K562 (cell line): ENCODE measurements at regions not wholly inside any gene's neighbourhood (a gene's known extent, or its start where the extent isn't known, plus 50 kb on each side); places are given as distances from the start of the nearest gene placed in this dataset.
A peak's percentile ranks its signal among the peaks of the same experiment; 100 is the strongest.
"Not testable (repeated sequence)": the region's sequence is repeated elsewhere in the genome, so short reads cannot be mapped to it uniquely, and the experiment has no call there.

Source experiments
- ATAC-seq: fragments of 200-7000 bp; cut with Tn5 transposase; 3 replicates; pipeline ENCODE4 v1.9.1; 2020; ENCODE audit warnings: moderate library complexity
- BruUV-seq: library from RNA; stranded (reverse); fragments of 400-500 nt; replicated peaks from 2 replicates; lab custom pipeline; 2021; lab: Mats Ljungman, UMichigan
- CTCF ChIA-PET: fragments of 300-600 bp; formaldehyde crosslinking; extraction: SDS; loops from one replicate; lab custom pipeline; 2021; ENCODE audit warnings: low intra/inter-chr PET ratio; lab: Yijun Ruan, JAX
- POLR2A ChIA-PET: fragments of 300-600, 350-650 bp; sonication (Branson Sonifier 250); formaldehyde crosslinking; extraction: SDS; loops from one replicate; lab custom pipeline; 2021; ENCODE audit warnings: antibody characterized with exemption, inconsistent platforms; lab: Yijun Ruan, JAX
- DNase-seq, 4 experiments: peaks; one replicate each; pipeline versions ENCODE4 v3.0.0 to v3.0.0-alpha.2; 2011 to 2018; ENCODE audit warnings: low spot score in 3 of 4, mixed read lengths in 3 of 4; ENCODE audit errors: extremely low read depth in 1 of 4
- FAIRE-seq: peaks from 2 replicates; lab custom pipeline; 2011; peaks lifted over from hg19 to GRCh38; lab: Jason Lieb, UNC
- H2AFZ ChIP-seq: 2 replicates; pipeline ENCODE4 v1.6.0; 2011; ENCODE audit warnings: low read depth, low read length, control low read depth, inconsistent platforms
- H3K27ac ChIP-seq: fragments of 200-600 bp; 3 replicates; pipeline ENCODE4 v1.8.0; 2011; ENCODE audit warnings: low read depth, mild to moderate bottlenecking, control low read depth, inconsistent platforms, low read length, moderate library complexity, mixed read lengths; ENCODE audit errors: extremely low read depth
- H3K27me3 ChIP-seq, 2 experiments: fragments of 300-600 bp in 1 of 2; 2 replicates in 1 of 2; 3 replicates in 1 of 2; pipeline versions ENCODE4 v1.6.0 to v1.8.0; 2011; ENCODE audit warnings: inconsistent platforms in 2 of 2, low read length in 2 of 2, mild to moderate bottlenecking in 1 of 2, mixed read lengths in 1 of 2, moderate library complexity in 1 of 2; ENCODE audit not compliant: control insufficient read depth in 2 of 2, insufficient read depth in 2 of 2
- H3K36me3 ChIP-seq: fragments of 300-600 bp; 3 replicates; pipeline ENCODE4 v1.8.0; 2011; ENCODE audit warnings: mild to moderate bottlenecking, low read length, inconsistent platforms; ENCODE audit not compliant: control insufficient read depth, insufficient read depth
- H3K4me1 ChIP-seq, 2 experiments: fragments of 200-600 bp in 1 of 2; replicated peaks in 1 of 2; 2 replicates in 1 of 2; 3 replicates in 1 of 2; pipeline versions ENCODE4 v1.5.1 to v1.8.0; 2011; ENCODE audit warnings: inconsistent platforms in 2 of 2, low read length in 2 of 2, mild to moderate bottlenecking in 1 of 2, mixed read lengths in 1 of 2, moderate library complexity in 1 of 2; ENCODE audit not compliant: control insufficient read depth in 2 of 2, insufficient read depth in 2 of 2
- H3K4me2 ChIP-seq: 2 replicates; pipeline ENCODE4 v1.6.1; 2011; ENCODE audit warnings: low read length, control low read depth, inconsistent platforms, mixed read lengths; ENCODE audit not compliant: insufficient read depth
- H3K4me3 ChIP-seq: fragments of 200-600 bp; sonication (generic), shearing (Covaris generic); 2 replicates; pipeline ENCODE4 v1.5.1; 2016; ENCODE audit warnings: control low read depth, inconsistent platforms
- H3K79me2 ChIP-seq: fragments of 200-600 bp; 3 replicates; pipeline ENCODE4 v1.8.0; 2011; ENCODE audit warnings: low read length, inconsistent platforms; ENCODE audit not compliant: control insufficient read depth, insufficient read depth
- H3K9ac ChIP-seq, 2 experiments: 2 replicates each; pipeline versions ENCODE4 v1.6.0 to v1.6.1; 2011; ENCODE audit warnings: low read depth in 2 of 2, low read length in 2 of 2, control low read depth in 1 of 2, inconsistent platforms in 1 of 2, mild to moderate bottlenecking in 1 of 2, mixed read lengths in 1 of 2; ENCODE audit not compliant: insufficient read depth in 1 of 2
- H3K9me1 ChIP-seq: one replicate; pipeline ENCODE4 v1.6.0; 2011; ENCODE audit warnings: inconsistent platforms, mild to moderate bottlenecking, low read length, moderate library complexity; ENCODE audit not compliant: control insufficient read depth, insufficient read depth
- H3K9me3 ChIP-seq: replicated peaks from 2 replicates; pipeline ENCODE4 v1.5.1; 2011; ENCODE audit warnings: low read depth, low read length, inconsistent platforms; ENCODE audit not compliant: control insufficient read depth, insufficient read depth
- H4K20me1 ChIP-seq: replicated peaks from 2 replicates; pipeline ENCODE4 v1.6.1; 2011; ENCODE audit warnings: low read length, inconsistent platforms, mixed read lengths; ENCODE audit not compliant: control insufficient read depth, insufficient read depth
- C11orf30 ChIP-seq: fragments of 450-650 bp; IDR thresholded peaks from 2 replicates; pipeline ENCODE4 v1.6.1; 2016; ENCODE audit warnings: low read depth, mild to moderate bottlenecking
- HDAC1 ChIP-seq, 2 experiments: fragments of 450-650 bp; IDR thresholded peaks; 2 replicates each; pipeline ENCODE4 v1.6.1; 2016 to 2017; ENCODE audit warnings: inconsistent platforms in 1 of 2, mild to moderate bottlenecking in 1 of 2, moderate library complexity in 1 of 2
- KHSRP ChIP-seq: fragments of 450-650 bp; IDR thresholded peaks from 2 replicates; pipeline ENCODE4 v1.6.1; 2017
- ZNF551 ChIP-seq: fragments of 250-450 bp; sonication (Bioruptor Pico); IDR thresholded peaks from 2 replicates; pipeline ENCODE4 v1.5.0; 2021; ENCODE audit warnings: mild to moderate bottlenecking, moderate library complexity
- WGBS: fragments of 100-300 bp; shearing (Covaris generic); methylation state at CpG from one replicate; pipeline ENCODE4 v1.1.6; 2016; ENCODE audit warnings: low coverage, mixed read lengths; ENCODE audit not compliant: insufficient coverage; ENCODE audit errors: missing lambda C conversion rate; 5-methylcytosine and 5-hydroxymethylcytosine counted together
- in situ Hi-C: fragments of 300-500 bp; cut with MboI; formaldehyde crosslinking; loops from 4 replicates; pipeline ENCODE4 v1.15.0; 2018; ENCODE audit warnings: inconsistent platforms, mixed read lengths
- intact Hi-C: fragments of 100-400 bp; cut with micrococcal nuclease; formaldehyde crosslinking; loops from 2 replicates; pipeline ENCODE4 v1.14.2; 2022
- TF ChIP-seq, protein P1 (sequence below): sonication (generic); formaldehyde crosslinking; IDR thresholded peaks from 2 replicates; pipeline ENCODE4 v1.8.0; 2022; ENCODE audit warnings: mild to moderate bottlenecking, missing genetic modification reagents
- TF ChIP-seq, protein P2 (sequence below): fragments of 250-450 bp; sonication (Bioruptor Pico); IDR thresholded peaks from 2 replicates; pipeline ENCODE4 v1.4.0; 2020
- TF ChIP-seq, protein P3 (sequence below): fragments of 250-450 bp; sonication (Bioruptor Pico); IDR thresholded peaks from 2 replicates; pipeline ENCODE4 v1.5.0; 2021; ENCODE audit warnings: mild to moderate bottlenecking, borderline replicate concordance

DNA sequence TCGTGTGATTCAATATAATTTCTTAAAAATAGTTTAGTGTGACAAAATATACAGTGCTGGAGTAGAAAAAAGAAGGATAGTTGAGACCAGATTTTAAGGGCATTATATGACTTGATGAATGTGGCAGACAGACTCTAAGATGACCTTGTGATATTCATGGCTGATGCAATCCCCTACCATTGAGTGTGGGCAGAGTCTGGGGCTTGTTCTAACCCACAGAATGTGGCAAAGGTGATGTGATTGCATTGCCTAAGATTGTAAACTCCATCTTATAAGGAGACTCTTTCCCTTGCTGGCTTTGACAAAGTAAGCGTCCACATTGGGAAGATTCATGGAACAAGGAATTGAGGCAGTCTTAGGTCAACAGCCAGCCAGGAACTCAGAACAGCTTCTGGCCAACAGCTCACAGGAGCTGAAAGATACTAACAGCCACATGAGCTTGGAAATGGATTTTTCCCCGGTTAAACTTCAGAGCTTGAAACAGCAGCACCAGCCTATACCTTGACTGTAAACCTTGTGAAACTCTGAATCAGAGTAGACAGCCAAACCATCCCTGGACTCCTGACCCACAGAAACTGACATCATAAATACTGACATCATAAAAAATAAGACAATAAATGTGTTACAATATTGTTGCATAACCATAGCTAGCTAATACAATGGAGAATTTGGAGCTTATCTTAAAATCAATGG is 864.5 kb downstream of the TTLL7 start:
- H3K9ac ChIP-seq, H3K4me1 ChIP-seq, H4K20me1 ChIP-seq, BruUV-seq, H2AFZ ChIP-seq, H3K9me1 ChIP-seq, POLR2A ChIA-PET, H3K79me2 ChIP-seq, H3K36me3 ChIP-seq, in situ Hi-C loops, H3K27me3 ChIP-seq, DNase-seq, CTCF ChIA-PET, H3K9me3 ChIP-seq, intact Hi-C loops, H3K4me3 ChIP-seq, H3K4me2 ChIP-seq, H3K27ac ChIP-seq: not testable (repeated sequence)
- peak; percentile 37 for FAIRE-seq
- WGBS, result 0% methylated on average over 1 of the region's 3 CpGs
- peak; percentile 71 for ATAC-seq

DNA sequence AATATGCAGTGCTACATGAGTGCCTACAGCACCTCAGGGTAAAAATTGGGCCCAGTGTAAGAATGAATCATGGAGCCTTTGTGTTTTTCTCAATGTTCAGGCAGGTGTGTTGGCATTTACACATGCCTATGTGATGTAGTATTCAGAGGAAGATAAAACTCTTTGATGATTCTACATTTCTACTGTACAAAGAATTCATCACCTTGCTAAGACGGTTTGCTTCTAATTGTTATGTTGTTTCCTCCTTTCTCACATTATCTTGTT is 867.3 kb downstream of the TTLL7 start:
- H3K9ac ChIP-seq, result no peak overlapping the region
- intact Hi-C loops, result no loop called here
- H3K4me2 ChIP-seq, result no peak overlapping the region
- no peaks in the 10 kb centered on the region for H3K4me1 ChIP-seq
- H3K9me1 ChIP-seq, result no peaks in the 10 kb centered on the region
- DNase-seq (no peak), ATAC-seq (no peak), FAIRE-seq (no peak)
- 0% methylated on average over 1 of the region's 1 CpG for WGBS
- no peak overlapping the region for H3K27ac ChIP-seq
- H3K36me3 ChIP-seq, result no peaks in the 10 kb centered on the region
- no peaks in the 10 kb centered on the region for H4K20me1 ChIP-seq
- in situ Hi-C loops, result no loop called here
- no TSS peak for BruUV-seq
- H3K79me2 ChIP-seq, result no peaks in the 10 kb centered on the region
- H3K4me3 ChIP-seq, result no peak overlapping the region
- CTCF ChIA-PET, result no interaction called here
- POLR2A ChIA-PET, result no interaction called here
- no peaks in the 10 kb centered on the region for H3K27me3 ChIP-seq
- no peak overlapping the region for H2AFZ ChIP-seq
- no peaks in the 10 kb centered on the region; the same call in 1 of the 2 replicates for H3K9me3 ChIP-seq
- TF ChIP-seq, protein P1, sequence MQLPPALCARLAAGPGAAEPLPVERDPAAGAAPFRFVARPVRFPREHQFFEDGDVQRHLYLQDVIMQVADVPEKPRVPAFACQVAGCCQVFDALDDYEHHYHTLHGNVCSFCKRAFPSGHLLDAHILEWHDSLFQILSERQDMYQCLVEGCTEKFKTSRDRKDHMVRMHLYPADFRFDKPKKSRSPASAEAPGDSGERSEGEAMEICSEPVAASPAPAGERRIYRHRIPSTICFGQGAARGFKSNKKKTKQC (CRISPR knock-in tag), result no peak
- TF ChIP-seq ZNF551 (no peak), HDAC1 (IDR thresholded peaks at IDR 0.05) (no peak), KHSRP (no peak), C11orf30 (no peak)
- TF ChIP-seq, protein P2, sequence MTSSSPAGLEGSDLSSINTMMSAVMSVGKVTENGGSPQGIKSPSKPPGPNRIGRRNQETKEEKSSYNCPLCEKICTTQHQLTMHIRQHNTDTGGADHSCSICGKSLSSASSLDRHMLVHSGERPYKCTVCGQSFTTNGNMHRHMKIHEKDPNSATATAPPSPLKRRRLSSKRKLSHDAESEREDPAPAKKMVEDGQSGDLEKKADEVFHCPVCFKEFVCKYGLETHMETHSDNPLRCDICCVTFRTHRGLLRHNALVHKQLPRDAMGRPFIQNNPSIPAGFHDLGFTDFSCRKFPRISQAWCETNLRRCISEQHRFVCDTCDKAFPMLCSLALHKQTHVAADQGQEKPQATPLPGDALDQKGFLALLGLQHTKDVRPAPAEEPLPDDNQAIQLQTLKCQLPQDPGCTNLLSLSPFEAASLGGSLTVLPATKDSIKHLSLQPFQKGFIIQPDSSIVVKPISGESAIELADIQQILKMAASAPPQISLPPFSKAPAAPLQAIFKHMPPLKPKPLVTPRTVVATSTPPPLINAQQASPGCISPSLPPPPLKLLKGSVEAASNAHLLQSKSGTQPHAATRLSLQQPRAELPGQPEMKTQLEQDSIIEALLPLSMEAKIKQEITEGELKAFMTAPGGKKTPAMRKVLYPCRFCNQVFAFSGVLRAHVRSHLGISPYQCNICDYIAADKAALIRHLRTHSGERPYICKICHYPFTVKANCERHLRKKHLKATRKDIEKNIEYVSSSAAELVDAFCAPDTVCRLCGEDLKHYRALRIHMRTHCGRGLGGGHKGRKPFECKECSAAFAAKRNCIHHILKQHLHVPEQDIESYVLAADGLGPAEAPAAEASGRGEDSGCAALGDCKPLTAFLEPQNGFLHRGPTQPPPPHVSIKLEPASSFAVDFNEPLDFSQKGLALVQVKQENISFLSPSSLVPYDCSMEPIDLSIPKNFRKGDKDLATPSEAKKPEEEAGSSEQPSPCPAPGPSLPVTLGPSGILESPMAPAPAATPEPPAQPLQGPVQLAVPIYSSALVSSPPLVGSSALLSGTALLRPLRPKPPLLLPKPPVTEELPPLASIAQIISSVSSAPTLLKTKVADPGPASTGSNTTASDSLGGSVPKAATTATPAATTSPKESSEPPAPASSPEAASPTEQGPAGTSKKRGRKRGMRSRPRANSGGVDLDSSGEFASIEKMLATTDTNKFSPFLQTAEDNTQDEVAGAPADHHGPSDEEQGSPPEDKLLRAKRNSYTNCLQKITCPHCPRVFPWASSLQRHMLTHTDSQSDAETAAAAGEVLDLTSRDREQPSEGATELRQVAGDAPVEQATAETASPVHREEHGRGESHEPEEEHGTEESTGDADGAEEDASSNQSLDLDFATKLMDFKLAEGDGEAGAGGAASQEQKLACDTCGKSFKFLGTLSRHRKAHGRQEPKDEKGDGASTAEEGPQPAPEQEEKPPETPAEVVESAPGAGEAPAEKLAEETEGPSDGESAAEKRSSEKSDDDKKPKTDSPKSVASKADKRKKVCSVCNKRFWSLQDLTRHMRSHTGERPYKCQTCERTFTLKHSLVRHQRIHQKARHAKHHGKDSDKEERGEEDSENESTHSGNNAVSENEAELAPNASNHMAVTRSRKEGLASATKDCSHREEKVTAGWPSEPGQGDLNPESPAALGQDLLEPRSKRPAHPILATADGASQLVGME (CRISPR knock-in tag), result no peak
- TF ChIP-seq, protein P3, sequence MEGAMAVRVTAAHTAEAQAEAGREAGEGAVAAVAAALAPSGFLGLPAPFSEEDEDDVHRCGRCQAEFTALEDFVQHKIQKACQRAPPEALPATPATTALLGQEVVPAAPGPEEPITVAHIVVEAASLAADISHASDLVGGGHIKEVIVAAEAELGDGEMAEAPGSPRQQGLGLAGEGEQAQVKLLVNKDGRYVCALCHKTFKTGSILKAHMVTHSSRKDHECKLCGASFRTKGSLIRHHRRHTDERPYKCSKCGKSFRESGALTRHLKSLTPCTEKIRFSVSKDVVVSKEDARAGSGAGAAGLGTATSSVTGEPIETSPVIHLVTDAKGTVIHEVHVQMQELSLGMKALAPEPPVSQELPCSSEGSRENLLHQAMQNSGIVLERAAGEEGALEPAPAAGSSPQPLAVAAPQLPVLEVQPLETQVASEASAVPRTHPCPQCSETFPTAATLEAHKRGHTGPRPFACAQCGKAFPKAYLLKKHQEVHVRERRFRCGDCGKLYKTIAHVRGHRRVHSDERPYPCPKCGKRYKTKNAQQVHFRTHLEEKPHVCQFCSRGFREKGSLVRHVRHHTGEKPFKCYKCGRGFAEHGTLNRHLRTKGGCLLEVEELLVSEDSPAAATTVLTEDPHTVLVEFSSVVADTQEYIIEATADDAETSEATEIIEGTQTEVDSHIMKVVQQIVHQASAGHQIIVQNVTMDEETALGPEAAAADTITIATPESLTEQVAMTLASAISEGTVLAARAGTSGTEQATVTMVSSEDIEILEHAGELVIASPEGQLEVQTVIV (CRISPR knock-in tag), result no peak
